ENCODE measurements at regions not wholly inside any gene's neighbourhood (a gene's known extent, or its start where the extent isn't known, plus 50 kb on each side); places are given as distances from the start of the nearest gene placed in this dataset.

DNA sequence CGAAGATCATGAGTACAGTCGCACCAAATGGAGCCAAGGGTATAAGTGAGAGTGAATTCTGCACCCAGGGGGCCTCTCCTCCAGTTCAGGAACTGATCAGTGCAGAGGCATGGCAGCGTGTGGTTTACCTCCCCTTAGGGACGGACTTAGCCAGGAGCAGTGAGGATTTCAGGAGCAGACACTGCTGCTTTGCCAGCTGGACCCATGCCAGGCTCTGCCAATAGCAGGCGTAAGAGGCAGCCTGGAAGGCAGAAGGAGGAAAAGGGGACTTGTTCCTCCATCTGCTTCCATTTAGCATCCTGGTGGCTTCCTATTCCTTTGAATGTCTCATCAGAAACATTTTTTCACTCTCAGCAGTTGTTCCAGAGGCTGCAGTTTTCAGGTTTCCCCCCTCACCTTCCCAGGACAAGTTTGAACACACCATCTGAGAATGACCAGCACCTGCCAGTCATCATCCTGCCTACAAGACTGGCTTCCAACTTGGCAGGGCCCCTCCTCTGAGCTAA lies 137.0 kb upstream of the LMNTD1 start:
- no peak for TF ChIP-seq POLR2A (IDR thresholded peaks at IDR 0.05)
- TF ChIP-seq, protein P1, sequence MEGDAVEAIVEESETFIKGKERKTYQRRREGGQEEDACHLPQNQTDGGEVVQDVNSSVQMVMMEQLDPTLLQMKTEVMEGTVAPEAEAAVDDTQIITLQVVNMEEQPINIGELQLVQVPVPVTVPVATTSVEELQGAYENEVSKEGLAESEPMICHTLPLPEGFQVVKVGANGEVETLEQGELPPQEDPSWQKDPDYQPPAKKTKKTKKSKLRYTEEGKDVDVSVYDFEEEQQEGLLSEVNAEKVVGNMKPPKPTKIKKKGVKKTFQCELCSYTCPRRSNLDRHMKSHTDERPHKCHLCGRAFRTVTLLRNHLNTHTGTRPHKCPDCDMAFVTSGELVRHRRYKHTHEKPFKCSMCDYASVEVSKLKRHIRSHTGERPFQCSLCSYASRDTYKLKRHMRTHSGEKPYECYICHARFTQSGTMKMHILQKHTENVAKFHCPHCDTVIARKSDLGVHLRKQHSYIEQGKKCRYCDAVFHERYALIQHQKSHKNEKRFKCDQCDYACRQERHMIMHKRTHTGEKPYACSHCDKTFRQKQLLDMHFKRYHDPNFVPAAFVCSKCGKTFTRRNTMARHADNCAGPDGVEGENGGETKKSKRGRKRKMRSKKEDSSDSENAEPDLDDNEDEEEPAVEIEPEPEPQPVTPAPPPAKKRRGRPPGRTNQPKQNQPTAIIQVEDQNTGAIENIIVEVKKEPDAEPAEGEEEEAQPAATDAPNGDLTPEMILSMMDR (IDR thresholded peaks at IDR 0.05), result no peak
- DNase-seq, result peak; percentile 65 to 83 (median 80)
- Histone ChIP-seq H3K4me1 (replicated peaks in 1 of 2) (peaks cover 4 to 12% of the 10 kb centered on the region in 2 donors), H3K27ac (no peak overlapping the region), H3K27me3 (no peaks in the 10 kb centered on the region), H3K4me3 (no peak overlapping the region), H3K36me3 (replicated peaks in 1 of 2) (no peaks in the 10 kb centered on the region), H3K9me3 (replicated peaks in 1 of 3) (no peaks in the 10 kb centered on the region)
- WGBS, 4 donors, result 53 to 60% (median 57%) methylated on average over 5 of the region's 5 CpGs
- intact Hi-C loops (cut with DNase I), result no loop called here

DNA sequence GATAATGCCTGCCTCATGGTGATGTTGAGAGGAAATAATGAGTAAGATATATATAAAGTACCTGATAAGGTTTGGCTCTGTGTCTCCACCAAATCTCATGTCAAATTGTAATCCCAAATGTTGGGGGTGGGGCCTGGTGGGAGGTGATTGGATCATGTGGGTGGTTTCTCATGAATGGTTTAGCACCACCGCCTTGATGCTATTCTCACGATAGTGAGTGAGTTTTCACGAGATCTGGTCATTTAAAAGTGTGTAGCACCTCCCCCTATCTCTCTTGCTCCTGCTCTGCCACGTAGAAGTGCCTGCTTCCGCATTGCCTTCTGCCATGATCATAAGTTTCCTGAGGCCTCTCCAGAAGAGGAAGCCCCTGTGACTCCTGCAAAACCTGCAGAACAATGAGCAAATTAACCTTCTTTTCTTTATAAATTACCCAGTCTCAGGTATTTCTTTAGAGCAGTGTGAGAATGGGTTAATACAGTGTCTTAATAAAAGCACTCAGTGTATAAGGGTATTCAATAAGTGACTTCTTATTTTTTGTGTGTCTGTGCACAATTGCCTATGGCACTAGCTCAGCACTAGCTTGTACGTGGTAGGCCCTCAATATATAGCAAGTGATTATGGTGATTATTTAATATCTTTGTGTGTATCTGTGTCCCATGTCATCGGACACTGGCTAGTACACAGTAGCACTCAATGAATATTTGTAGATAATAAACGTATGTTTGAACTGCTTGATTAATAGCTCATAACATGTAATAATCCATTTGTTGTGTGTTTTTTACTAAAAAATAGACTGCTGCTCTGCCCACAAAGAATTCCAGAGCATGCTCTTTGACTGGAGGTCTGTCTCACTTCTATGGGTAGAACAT lies 138.1 kb upstream of the LMNTD1 start:
- Histone ChIP-seq H3K27ac (no peak overlapping the region), H3K9me3 (replicated peaks in 1 of 3) (no peaks in the 10 kb centered on the region), H3K36me3 (replicated peaks in 1 of 2) (no peaks in the 10 kb centered on the region), H3K4me1 (replicated peaks in 1 of 2) (peaks cover 4 to 12% of the 10 kb centered on the region in 2 donors), H3K4me3 (no peak overlapping the region), H3K27me3 (no peaks in the 10 kb centered on the region)
- 77 to 82% (median 79%) methylated on average over 8 of the region's 8 CpGs for WGBS, 4 donors
- DNase-seq, result no peak
- TF ChIP-seq, protein P1 (IDR thresholded peaks at IDR 0.05), result no peak
- no peak for TF ChIP-seq POLR2A (IDR thresholded peaks at IDR 0.05)
- intact Hi-C loops (cut with DNase I), result no loop called here

DNA sequence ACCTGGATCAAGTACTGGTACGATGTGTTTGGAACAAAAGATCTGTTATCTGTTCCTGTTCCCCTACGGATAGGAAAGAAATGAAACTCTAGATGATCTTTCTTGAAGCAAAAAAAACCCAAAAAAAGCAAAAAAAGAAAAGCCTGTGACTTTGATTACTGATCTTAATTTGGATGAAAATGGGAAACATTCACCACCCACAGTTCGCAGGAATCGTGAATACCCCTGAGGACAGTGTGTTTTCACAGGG lies 138.7 kb upstream of the LMNTD1 start:
- Histone ChIP-seq H3K27ac (peak overlapping the region in 4 of 5 donors; percentile 64 to 81 (median 71)), H3K36me3 (replicated peaks in 1 of 2) (no peaks in the 10 kb centered on the region), H3K27me3 (no peaks in the 10 kb centered on the region), H3K4me3 (no peak overlapping the region), H3K4me1 (replicated peaks in 1 of 2) (peaks cover 4 to 12% of the 10 kb centered on the region in 2 donors), H3K9me3 (replicated peaks in 1 of 3) (no peaks in the 10 kb centered on the region)
- TF ChIP-seq, protein P1 (IDR thresholded peaks at IDR 0.05), result no peak
- TF ChIP-seq POLR2A (IDR thresholded peaks at IDR 0.05), result no peak
- WGBS, 4 donors, result 68 to 80% (median 69%) methylated on average over 4 of the region's 4 CpGs
- intact Hi-C loops (cut with DNase I), result no loop called here
- DNase-seq, result no peak

DNA sequence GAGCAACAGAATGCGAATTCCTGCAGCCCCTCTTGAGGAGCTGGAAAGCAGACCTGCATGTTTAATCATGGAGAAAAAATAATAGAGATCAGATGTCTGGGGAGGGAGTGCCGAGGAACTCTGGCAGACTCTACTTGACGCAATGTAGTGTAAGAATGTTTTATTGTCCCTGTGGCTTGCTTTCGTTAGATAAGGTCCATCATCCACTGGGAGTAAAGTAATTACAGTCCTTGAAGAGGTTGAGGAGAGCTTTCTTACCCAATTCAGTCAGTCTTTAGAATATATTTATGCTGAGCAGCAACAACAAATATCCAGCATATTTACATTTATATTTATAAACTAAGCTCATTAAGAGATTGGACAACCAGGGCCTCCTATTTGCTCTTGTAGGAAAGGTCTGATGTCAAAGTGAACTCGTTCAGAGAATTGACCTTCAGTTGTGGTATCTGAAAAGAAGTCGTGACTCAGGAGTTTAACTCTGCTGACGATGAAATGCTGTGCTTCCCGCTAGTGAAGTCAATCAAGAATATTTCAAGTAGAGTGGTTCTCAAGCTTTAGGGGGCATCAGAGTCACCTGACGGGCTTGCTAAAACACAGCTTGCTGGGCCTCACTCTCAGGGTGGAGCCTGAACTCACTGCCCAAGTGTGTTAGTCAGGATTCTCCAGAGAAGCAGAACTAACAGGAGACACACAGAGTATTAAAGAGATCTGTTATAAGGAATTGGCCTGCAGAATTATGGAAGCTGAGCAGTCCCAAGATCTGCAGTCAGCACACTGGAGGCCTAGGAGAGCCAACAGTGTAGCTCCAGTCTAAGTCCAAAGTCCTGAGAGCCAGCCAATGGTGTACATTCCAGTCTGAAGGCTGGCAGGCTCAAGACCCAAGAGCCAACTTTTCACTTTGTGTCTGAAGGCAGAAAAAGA lies 139.3 kb upstream of the LMNTD1 start:
- H3K27ac ChIP-seq, result peak overlapping the region; percentile 35 to 81 (median 65)
- intact Hi-C loops (cut with DNase I), result no loop called here
- peaks cover 4 to 12% of the 10 kb centered on the region in 2 donors for H3K4me1 ChIP-seq (replicated peaks in 1 of 2)
- WGBS, 4 donors, result 44 to 55% (median 47%) methylated on average over 9 of the region's 9 CpGs
- peak in 5 of 7 donors; percentile 21 to 70 (median 39) for DNase-seq
- no peaks in the 10 kb centered on the region for H3K9me3 ChIP-seq (replicated peaks in 1 of 3)
- no peak overlapping the region for H3K4me3 ChIP-seq
- H3K27me3 ChIP-seq, result no peaks in the 10 kb centered on the region
- TF ChIP-seq, protein P1 (IDR thresholded peaks at IDR 0.05), result no peak
- no peak for TF ChIP-seq POLR2A (IDR thresholded peaks at IDR 0.05)
- H3K36me3 ChIP-seq (replicated peaks in 1 of 2), result no peaks in the 10 kb centered on the region

Measured in adrenal gland (tissue), 9 donors.